ENCODE measurements at regions not wholly inside any gene's neighbourhood (a gene's known extent, or its start where the extent isn't known, plus 50 kb on each side); places are given as distances from the start of the nearest gene placed in this dataset.
"Not testable (repeated sequence)": the region's sequence is repeated elsewhere in the genome, so short reads cannot be mapped to it uniquely, and the experiment has no call there.

- no peak for FAIRE-seq
Observed at GRCh38 chr2:81396417-81397019, 1092.0 kb upstream of the LRRTM1 start.

- no peak for FAIRE-seq
Observed at GRCh38 chr2:81395746-81396145, 1091.2 kb upstream of the LRRTM1 start.

- FAIRE-seq, result no peak
Observed at GRCh38 chr2:81389203-81389602, 1084.7 kb upstream of the LRRTM1 start.

DNA sequence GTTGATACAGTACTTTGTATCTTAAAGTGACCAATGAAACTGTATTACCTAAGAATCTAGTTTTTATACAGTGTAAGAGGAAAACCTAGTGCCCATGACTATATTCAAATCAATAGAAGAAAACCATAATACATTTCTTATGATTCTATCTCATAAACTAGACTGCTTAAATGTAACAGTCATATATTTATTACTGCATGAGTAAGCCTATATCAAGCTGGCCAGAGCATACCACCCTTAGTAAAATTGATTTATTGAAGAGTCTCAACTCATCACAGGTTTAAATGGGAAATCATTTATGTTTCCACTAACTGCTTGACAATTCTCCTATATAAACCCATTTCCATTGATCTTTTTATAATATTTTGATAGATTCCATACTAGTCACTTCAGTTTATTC, 1059.2 kb upstream of the LRRTM1 start:
- no peak for FAIRE-seq

DNA sequence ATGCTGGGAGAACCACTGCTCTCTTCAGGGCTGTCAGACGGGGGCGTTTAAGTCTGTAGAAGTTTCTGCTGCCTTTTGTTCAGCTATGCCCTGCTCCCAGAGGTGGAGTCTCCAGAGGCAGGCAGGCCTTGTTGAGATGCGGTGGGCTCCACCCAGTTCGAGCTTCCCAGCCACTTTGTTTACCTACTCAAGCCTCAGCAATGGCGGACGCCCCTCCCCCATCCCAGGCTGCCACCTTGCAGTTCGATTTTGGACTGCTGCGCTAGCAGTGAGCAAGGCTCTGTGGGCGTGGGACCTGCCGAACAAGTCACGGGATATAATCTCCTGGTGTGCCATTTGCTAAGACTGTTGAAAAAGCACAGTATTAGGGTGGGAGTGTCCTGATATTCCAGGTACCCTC, 1057.9 kb upstream of the LRRTM1 start:
- FAIRE-seq, result not testable (repeated sequence)

- no peak for FAIRE-seq
Observed at GRCh38 chr2:81355436-81355835, 1050.9 kb upstream of the LRRTM1 start.

DNA sequence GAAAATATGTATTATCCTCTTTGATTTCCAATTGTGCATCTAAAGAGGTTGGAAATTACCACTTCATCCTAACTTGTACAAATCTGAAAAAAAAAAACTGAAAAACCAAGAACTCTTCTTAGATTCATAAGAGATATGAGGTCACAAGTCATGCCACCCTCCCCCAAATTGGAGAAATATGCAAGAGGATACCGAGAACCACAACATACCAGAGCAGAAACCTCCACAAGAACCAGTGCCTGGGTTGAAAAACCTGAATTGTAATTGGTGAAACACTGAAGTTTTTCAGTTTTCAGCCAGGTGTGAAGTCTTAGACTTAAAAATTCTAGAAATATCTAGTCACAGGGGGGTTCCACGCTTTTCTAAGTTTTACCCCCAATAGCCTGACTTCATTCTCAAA, 1029.5 kb upstream of the LRRTM1 start:
- no peak for FAIRE-seq

DNA sequence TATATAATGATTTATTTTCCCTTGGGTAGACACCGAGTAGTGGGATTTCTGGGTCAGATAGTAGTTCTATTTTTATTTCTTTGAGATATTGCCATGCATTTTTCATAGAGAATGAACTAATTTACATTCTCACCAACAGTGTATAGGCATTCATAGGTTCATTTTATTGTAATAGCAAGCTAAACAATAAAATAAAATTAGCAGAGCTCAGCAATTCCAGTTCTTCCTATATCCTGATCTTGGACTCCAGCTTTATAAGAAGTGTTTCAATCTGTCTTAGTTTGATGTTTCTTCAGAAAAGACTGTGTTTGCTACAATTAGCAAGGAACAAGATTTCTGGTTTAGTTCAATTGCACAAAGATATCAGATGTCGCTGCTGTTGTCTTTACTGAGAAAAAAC, 1024.4 kb upstream of the LRRTM1 start:
- no peak for FAIRE-seq

GRCh38 chr2:81327911-81328310, 1023.4 kb upstream of the LRRTM1 start:
- FAIRE-seq, result no peak

DNA sequence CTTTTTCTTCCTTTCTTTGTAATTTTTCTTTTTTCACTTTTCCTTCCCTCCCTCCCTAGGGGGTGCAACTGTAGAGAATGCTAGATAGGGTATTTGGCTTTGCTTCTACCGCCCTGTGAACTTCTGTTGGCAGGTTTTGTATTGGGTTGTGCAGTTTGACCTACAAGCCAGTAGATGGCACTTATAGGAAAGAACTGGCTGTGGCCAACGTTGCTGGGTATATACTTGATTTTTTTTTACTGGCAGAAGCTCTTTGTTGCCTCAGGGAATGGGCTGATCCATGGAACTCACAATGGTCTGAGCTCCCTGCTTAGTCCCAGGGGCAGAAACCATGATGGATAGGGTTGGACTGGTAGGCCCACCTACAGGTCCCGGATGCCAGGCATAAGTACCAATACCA, 1019.5 kb upstream of the LRRTM1 start:
- no peak for FAIRE-seq

- no peak for FAIRE-seq
Observed at GRCh38 chr2:81304154-81304830, 999.7 kb upstream of the LRRTM1 start.

- FAIRE-seq, result no peak
Observed at GRCh38 chr2:81303321-81303720, 998.8 kb upstream of the LRRTM1 start.

GRCh38 chr2:81299841-81300240, 995.3 kb upstream of the LRRTM1 start:
- FAIRE-seq, result no peak

DNA sequence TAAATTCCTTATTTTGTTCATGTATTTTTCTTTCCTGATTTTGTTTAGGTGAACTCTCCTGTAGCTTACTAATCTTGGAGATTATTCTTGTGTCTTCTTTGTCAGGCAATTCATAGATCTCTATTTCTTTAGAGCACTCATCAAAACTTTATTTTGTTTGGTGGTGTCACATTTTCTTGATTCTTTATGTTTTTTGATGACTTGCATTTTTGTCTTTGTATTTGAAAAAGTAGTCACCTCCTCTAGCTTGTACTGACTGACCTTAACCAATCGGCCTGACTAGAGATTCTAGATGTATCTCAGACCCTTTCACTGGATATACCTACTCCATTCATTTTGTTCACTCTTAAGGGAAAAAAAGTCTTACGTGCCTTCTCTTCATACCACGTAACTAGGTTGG, 986.3 kb upstream of the LRRTM1 start:
- no peak for FAIRE-seq

DNA sequence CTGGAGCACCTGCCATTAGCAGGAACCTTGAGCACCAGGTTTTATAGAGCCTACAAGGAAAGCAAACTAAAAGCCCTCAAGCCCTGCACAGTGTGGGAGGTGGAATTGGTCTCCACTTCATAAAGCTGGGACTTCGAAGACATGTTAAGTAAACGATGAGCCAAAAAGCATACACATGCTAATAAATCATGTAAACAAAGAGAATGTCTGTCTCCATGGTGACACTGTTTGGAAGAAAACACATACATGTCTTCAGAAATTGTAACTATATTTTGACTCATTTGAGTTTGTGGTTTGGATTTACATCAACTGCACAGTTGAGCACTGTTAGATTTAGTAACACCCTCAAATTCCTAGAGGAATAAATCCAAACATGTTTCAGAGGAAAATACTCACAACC, 978.5 kb upstream of the LRRTM1 start:
- no peak for FAIRE-seq

GRCh38 chr2:81282151-81282769, 977.7 kb upstream of the LRRTM1 start:
- no peak for FAIRE-seq

GRCh38 chr2:81276595-81276994, 972.0 kb upstream of the LRRTM1 start:
- FAIRE-seq, result no peak

- FAIRE-seq, result no peak
Observed at GRCh38 chr2:81266106-81266505, 961.6 kb upstream of the LRRTM1 start.

GRCh38 chr2:81263989-81264388, 959.4 kb upstream of the LRRTM1 start:
- peak; percentile 61 for FAIRE-seq

- FAIRE-seq, result no peak
Observed at GRCh38 chr2:81260320-81260719, 955.8 kb upstream of the LRRTM1 start.

GRCh38 chr2:81250270-81250669, 945.7 kb upstream of the LRRTM1 start:
- FAIRE-seq, result no peak

DNA sequence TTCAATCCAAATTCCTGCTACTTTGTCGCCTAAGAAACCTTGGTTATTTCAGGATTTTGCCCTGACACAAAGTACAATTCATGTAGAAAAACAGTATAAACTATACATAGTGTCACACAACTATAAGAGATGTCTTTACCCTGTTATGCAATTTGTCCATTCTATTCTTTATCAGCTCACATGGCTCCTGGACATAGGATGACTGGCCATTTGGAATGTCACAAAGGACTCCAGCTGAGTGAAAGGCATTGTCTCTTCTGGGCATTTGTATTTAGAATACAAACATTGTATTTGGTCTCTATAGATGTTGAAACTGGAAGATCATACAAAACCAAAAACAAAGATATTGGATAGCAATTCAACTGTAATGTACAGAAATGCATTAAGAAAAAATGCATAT, 944.6 kb upstream of the LRRTM1 start:
- FAIRE-seq, result no peak

- no peak for FAIRE-seq
Observed at GRCh38 chr2:81247648-81248047, 943.1 kb upstream of the LRRTM1 start.

DNA sequence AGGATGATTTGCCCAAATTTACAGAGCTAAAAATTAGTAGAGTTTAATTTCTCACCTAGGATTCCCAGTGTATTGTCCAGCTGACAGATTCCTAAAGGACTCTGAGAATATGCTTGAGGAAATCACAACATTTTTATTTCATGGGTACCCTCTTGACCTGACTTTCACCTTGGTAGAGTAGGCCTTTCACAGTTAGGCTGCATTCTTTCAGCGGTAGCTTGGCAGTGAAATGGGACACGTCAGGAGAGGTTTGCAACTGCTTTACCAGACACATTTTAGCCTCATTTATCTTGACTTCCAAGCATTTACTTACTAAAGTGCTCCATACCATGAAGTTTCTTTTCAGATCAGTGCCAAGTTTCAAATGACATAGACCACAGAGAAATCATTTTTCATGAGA, 937.9 kb upstream of the LRRTM1 start:
- no peak for FAIRE-seq

DNA sequence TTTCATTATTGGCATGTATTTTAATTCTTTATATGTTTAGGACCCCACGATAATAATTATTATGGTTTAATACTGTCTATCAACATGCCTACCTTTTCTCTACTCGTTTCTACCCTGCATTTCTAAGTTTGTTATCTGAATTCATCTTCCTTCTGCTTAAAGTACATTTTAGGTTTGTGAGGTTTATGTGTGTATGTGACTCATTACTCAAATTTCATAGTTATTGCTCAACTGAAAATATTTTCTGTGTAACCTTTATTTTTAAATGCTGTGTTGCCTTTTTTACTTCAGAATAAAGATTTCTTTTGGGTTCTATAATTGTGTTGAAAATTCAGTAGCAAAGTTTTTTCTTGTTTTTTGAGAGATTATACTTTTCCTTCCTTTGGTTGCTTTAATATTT, 933.9 kb upstream of the LRRTM1 start:
- no peak for FAIRE-seq
